Keratinocyte (primary cell): ENCODE measurements at regions not wholly inside any gene's neighbourhood (a gene's known extent, or its start where the extent isn't known, plus 50 kb on each side); places are given as distances from the start of the nearest gene placed in this dataset.

Experiments
- EZH2 ChIP-seq: IDR thresholded peaks from one replicate; pipeline ENCODE4 v1.6.1; 2012; ENCODE audit warnings: inconsistent platforms, mild to moderate bottlenecking, low read length, moderate library complexity
- TF ChIP-seq, protein P1 (sequence below), 3 experiments: IDR thresholded peaks in 1 of 3; conservative IDR thresholded peaks in 1 of 3; optimal IDR thresholded peaks in 1 of 3; 2 replicates in 2 of 3; 3 replicates in 1 of 3; pipeline versions ENCODE3 to v1.5.1; 2011; ENCODE audit warnings: low read length in 3 of 3, mild to moderate bottlenecking in 3 of 3, moderate library complexity in 2 of 3, control low read depth in 1 of 3, inconsistent platforms in 1 of 3; ENCODE audit not compliant: insufficient read depth in 2 of 3; ENCODE audit errors: extremely low read depth in 1 of 3

DNA sequence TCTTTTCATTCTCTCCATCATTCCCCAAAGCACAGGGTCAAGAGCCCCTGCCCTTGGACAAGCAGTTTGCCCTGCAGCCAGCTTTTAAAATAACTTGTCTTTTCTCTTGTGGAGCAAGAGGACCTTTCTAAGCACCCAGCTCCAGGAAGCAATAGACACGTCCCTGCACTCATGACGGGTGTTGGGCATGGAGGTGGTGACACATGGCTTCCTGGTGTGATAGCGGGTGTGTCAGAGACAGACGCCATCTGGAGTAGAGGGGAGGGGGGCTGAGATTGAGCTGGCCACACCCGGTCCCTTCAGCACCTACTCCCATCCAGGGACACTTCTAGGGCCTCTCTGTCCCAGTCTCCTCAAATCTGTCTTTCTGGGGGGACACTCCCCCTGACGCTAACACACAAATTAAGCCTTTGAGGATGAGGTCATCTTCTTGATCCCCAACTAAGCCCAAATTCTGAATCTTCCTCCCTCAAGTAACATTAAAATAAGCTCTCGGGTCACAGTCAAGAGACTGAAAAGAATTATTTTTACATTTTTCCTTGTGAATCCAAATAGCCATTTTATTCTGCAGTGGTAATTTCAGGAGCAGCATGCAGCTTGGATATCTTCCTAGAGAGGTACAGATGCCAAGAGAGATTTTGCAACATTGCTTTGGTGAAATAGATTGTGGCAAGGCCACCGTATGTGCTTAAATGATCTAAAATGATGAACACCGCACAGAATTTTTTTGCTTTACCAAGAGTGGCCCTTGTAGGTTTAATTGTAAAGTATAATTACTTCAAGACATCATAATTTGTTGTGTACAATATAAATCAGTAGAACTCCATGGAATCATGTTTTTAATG, 216.6 kb upstream of the IRX3 start:
- TF ChIP-seq, protein P1, sequence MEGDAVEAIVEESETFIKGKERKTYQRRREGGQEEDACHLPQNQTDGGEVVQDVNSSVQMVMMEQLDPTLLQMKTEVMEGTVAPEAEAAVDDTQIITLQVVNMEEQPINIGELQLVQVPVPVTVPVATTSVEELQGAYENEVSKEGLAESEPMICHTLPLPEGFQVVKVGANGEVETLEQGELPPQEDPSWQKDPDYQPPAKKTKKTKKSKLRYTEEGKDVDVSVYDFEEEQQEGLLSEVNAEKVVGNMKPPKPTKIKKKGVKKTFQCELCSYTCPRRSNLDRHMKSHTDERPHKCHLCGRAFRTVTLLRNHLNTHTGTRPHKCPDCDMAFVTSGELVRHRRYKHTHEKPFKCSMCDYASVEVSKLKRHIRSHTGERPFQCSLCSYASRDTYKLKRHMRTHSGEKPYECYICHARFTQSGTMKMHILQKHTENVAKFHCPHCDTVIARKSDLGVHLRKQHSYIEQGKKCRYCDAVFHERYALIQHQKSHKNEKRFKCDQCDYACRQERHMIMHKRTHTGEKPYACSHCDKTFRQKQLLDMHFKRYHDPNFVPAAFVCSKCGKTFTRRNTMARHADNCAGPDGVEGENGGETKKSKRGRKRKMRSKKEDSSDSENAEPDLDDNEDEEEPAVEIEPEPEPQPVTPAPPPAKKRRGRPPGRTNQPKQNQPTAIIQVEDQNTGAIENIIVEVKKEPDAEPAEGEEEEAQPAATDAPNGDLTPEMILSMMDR (optimal IDR thresholded peaks at IDR 0.05 in 1 of 3, IDR thresholded peaks at IDR 0.05 in 1 of 3, conservative IDR thresholded peaks at IDR 0.05 in 1 of 3; ENCODE audit: extremely low read depth in 1 of 3, insufficient read depth in 2 of 3, low read length in 3 of 3) = no peak
- no peak for TF ChIP-seq EZH2
